AG10803 (cell line): ENCODE measurements at regions not wholly inside any gene's neighbourhood (a gene's known extent, or its start where the extent isn't known, plus 50 kb on each side); places are given as distances from the start of the nearest gene placed in this dataset.

ENCODE experiments used
- DNase-seq: peaks from one replicate; pipeline ENCODE4 v3.0.0; 2010; ENCODE audit warnings: low read depth
- H3K4me3 ChIP-seq: 2 replicates; pipeline ENCODE4 v1.5.1; 2011; ENCODE audit warnings: mild to moderate bottlenecking, low read length, control low read depth
- TF ChIP-seq, protein P1 (sequence below): conservative IDR thresholded peaks from 2 replicates; pipeline ENCODE4 v1.5.1; 2011; ENCODE audit warnings: mild to moderate bottlenecking, low read length, control low read depth, inconsistent platforms

DNA sequence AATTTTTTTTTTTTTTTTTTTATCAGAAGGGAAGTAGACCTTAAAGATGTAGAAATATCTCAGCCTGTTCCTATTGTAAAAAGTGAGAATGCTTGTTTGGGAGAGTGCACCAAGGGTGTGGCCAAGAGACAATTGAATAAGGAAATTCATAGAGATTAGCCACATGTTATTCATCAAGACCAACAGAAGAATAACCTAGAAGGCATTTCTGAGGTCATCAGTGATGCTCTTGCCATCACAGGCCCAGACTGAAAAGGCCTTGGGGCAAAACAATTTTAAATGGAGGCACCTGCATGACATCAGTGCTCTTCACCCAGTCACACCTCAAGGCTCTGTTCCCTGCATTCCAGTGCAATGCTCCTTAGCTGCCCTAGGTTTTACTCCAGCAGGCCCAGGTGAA is 2043.3 kb upstream of the PIK3C3 start:
- no peak overlapping the region for H3K4me3 ChIP-seq
- DNase-seq = no peak
- TF ChIP-seq, protein P1, sequence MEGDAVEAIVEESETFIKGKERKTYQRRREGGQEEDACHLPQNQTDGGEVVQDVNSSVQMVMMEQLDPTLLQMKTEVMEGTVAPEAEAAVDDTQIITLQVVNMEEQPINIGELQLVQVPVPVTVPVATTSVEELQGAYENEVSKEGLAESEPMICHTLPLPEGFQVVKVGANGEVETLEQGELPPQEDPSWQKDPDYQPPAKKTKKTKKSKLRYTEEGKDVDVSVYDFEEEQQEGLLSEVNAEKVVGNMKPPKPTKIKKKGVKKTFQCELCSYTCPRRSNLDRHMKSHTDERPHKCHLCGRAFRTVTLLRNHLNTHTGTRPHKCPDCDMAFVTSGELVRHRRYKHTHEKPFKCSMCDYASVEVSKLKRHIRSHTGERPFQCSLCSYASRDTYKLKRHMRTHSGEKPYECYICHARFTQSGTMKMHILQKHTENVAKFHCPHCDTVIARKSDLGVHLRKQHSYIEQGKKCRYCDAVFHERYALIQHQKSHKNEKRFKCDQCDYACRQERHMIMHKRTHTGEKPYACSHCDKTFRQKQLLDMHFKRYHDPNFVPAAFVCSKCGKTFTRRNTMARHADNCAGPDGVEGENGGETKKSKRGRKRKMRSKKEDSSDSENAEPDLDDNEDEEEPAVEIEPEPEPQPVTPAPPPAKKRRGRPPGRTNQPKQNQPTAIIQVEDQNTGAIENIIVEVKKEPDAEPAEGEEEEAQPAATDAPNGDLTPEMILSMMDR = no peak

DNA sequence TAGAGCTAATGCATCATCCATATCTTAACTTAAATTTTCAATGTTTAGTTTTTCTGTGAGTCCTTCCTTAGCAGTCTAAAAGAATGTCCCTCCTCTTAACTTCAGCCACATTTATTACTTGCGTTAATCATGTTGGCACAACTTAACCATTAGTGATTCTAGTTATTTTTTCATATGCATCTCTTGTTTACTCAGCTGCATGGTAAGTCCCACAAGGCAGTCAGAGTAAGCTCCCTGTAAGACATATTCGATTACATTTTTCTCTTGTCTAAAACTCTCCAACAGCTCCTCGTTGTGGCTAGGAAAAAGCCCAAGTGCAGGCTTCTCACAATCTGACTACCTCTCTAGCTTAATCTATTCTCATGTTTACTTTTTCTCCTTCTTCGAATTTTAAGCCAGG is 2045.3 kb upstream of the PIK3C3 start:
- TF ChIP-seq, protein P1 = no peak
- H3K4me3 ChIP-seq = no peak overlapping the region
- DNase-seq = no peak

DNA sequence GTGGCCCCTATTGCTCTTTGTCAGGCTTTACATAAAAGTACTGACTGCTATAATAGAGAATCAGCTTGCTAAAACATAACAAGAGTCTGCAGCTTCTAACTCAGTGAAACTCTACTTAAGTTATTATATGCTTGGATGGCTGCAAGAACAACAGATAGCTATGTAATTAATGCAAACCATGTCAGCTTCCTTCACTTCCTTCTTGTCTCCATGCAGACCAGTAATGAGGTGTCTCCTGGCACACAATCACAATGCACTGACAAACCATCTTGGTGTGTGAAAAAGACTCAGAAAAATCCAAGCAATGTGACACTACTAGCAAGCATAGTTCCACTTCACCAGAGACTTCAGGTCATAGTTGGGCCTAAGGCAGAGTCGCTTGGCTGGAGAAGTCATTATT is 2068.9 kb upstream of the PIK3C3 start:
- DNase-seq = no peak
- no peak overlapping the region for H3K4me3 ChIP-seq
- TF ChIP-seq, protein P1 = no peak

DNA sequence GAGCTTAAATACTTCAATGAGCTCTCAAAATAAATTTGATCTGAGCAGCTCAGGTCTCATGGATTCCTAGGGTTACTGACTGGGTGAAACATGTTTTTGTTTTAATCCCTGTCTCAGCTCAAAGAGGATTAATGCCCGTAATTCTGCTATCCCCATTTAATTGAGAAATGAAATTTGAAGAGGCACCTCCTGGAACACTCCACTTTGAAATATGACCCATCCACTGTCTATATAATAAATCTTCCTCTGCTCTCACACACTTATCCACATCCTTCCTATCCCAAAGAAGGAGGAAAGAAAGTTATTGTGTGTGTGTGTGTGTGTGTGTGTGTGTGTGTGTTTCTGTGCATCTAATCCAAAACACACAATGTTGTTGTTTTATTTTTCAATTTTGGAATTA is 2082.4 kb upstream of the PIK3C3 start:
- no peak overlapping the region for H3K4me3 ChIP-seq
- TF ChIP-seq, protein P1 = no peak
- no peak for DNase-seq

DNA sequence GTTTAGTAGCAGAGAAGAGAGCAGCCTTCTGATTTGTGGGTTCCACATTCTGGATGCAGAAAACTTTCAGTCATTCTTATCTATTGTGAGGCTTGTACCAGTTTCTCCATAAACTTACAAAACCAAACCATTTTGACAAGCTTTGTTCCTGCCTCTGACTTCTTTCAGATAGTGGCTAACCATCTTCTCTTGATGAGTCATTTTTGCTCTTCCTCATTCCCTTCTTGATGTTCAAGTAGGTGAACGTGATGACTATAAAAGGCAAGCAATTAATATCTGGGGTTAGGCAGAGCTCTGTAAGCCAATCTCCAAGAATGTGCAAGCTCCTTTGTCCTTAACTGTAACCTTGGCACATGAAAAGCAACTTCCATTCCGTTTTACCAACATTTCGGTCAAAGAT is 2083.1 kb upstream of the PIK3C3 start:
- no peak for DNase-seq
- H3K4me3 ChIP-seq = no peak overlapping the region
- TF ChIP-seq, protein P1 = no peak

DNA sequence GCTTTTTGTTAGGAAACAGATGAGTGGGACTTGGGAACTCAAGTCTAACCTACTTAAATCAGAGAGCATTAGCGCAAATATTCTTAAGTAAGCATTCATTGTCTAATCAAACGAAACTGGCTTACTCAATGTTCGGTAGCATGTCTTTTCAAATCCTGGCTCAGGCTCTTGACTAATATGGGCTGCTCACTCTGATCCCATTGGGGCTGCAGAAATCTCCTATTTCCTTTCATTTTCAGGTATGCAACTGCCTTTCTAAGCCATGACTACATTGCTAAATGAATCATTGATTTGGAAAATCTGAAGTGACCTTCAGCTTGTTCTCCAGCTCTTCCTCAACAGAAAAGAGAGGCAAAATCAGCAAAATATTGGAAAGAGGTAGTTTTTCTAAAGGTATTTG is 2084.4 kb upstream of the PIK3C3 start:
- no peak overlapping the region for H3K4me3 ChIP-seq
- no peak for DNase-seq
- TF ChIP-seq, protein P1 = no peak

DNA sequence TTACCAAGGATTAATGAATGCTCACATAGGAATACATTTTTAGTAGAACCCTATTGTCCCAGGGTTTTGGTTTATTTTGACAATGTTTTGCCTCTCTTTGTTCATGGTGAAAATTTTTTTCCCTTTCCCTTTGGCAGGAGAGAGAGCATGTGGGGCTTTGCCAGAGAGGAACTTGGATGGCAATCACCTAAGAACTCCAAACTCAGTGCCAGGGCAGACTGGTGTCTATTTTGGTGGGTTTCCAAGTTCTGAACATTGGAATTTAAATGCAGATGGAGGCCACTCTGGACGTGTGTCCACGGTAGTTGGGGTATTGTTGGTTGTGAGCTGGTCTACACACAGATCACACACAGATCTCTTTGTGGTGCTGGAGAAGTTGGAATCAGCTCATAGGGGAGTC is 2091.1 kb upstream of the PIK3C3 start:
- H3K4me3 ChIP-seq = no peak overlapping the region
- TF ChIP-seq, protein P1 = no peak
- no peak for DNase-seq
